ENCODE measurements at regions not wholly inside any gene's neighbourhood (a gene's known extent, or its start where the extent isn't known, plus 50 kb on each side); places are given as distances from the start of the nearest gene placed in this dataset.

DNA sequence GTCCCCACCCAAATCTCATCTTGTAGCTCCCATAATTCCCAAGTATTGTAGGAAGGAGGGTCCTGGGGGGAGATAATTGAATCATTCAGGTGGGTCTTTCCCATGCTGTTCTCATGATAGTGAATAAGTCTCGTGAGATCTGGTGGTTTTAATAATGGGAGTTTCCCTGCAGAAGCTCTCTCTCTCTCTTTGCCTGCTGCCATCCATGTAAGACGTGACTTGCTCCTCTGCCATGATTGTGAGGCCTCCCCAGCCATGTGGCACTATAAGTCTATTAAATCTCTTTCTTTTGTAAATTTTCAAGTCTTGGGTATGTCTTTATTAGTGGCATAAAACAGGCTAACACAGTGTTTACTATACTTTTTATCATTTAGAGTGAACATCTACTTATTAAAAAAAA is 338.8 kb downstream of the ANKRD7 start:
- TF ChIP-seq CTCF (IDR thresholded peaks at IDR 0.05) (no peak), POLR2A (IDR thresholded peaks at IDR 0.05) (no peak)

Data from tibial nerve (tissue), 3 donors.